Lower leg skin (tissue), 4 donors: ENCODE measurements at regions not wholly inside any gene's neighbourhood (a gene's known extent, or its start where the extent isn't known, plus 50 kb on each side); places are given as distances from the start of the nearest gene placed in this dataset.

ENCODE experiments used
- DNase-seq, 2 donors: peaks; one replicate each; pipeline ENCODE4 v3.0.0-alpha.2; 2019; ENCODE audit warnings: low spot score in 2 of 2
- H3K4me3 ChIP-seq: fragments of 200-600 bp; sonication (generic); 2 replicates; pipeline ENCODE4 v1.5.1; 2017; ENCODE audit warnings: mild to moderate bottlenecking, low read depth; ENCODE audit not compliant: poor library complexity, severe bottlenecking
- POLR2A ChIP-seq, 2 donors: fragments of 450-650 bp; IDR thresholded peaks; one replicate each; pipeline ENCODE4 v1.6.1; 2016 to 2017; ENCODE audit warnings: antibody characterized with exemption in 2 of 2, mild to moderate bottlenecking in 1 of 2, moderate library complexity in 1 of 2
- WGBS, 2 donors: methylation state at CpG; one replicate each; pipeline ENCODE4 v1.1.5; 2018; 5-methylcytosine and 5-hydroxymethylcytosine counted together
- intact Hi-C: fragments of 100-400 bp; cut with DNase I; formaldehyde crosslinking; loops from one replicate; pipeline ENCODE4 v1.15.0; 2023; ENCODE audit warnings: low total_unique reads
- TF ChIP-seq, protein P1 (sequence below), 3 donors: fragments of 450-650 bp; IDR thresholded peaks; one replicate each; pipeline ENCODE4 v1.5.1; 2016; ENCODE audit warnings: antibody characterized with exemption in 3 of 3, mild to moderate bottlenecking in 3 of 3, moderate library complexity in 2 of 3

DNA sequence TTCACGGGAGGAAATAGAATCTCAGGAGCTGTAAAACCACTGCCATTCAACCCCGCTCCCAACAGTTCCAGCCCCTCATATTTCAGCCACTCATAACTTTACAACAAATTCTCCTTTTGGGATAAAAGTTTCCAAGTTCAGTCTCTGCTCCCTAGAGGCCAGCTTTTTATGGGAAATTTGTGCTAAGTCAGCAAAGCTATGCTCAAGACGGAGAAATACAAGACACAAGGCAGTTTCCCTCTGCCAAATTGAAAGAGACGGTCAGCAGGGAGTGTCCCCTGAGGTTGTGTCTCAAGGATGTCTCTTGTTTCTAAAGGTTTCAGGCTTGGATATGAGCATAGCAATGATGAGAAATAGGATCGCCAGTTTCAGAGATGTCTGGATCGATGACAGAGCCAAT lies 608.6 kb downstream of the CCDC171 start:
- no peak overlapping the region for H3K4me3 ChIP-seq
- TF ChIP-seq, protein P1, sequence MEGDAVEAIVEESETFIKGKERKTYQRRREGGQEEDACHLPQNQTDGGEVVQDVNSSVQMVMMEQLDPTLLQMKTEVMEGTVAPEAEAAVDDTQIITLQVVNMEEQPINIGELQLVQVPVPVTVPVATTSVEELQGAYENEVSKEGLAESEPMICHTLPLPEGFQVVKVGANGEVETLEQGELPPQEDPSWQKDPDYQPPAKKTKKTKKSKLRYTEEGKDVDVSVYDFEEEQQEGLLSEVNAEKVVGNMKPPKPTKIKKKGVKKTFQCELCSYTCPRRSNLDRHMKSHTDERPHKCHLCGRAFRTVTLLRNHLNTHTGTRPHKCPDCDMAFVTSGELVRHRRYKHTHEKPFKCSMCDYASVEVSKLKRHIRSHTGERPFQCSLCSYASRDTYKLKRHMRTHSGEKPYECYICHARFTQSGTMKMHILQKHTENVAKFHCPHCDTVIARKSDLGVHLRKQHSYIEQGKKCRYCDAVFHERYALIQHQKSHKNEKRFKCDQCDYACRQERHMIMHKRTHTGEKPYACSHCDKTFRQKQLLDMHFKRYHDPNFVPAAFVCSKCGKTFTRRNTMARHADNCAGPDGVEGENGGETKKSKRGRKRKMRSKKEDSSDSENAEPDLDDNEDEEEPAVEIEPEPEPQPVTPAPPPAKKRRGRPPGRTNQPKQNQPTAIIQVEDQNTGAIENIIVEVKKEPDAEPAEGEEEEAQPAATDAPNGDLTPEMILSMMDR (IDR thresholded peaks at IDR 0.05), result no peak
- TF ChIP-seq POLR2A (IDR thresholded peaks at IDR 0.05), result no peak
- DNase-seq, result no peak
- 85 to 88% methylated on average over 6 of the region's 6 CpGs for WGBS, 2 donors
- intact Hi-C loops, result no loop called here

DNA sequence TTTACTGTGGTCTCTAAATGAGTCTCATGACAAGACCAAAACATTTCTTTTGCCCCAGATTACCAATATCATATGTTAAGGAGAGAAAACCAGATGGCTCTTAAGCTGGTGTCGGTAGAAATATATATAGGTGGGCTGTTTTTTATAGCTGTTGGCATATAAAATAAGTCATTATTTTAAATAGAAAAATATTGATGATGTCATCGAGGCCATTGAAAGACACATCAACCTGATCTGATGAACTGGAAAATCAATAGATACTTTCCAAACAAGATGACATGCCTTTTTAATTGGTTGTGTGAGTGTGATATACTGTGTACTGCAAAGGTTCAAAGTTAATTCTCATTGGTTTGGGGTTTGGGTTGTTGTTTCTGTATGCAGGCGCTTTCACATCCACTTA lies 617.3 kb downstream of the CCDC171 start:
- WGBS, 2 donors, result 87 to 91% methylated on average over 3 of the region's 3 CpGs
- intact Hi-C loops, result no loop called here
- no peak for DNase-seq
- TF ChIP-seq, protein P1 (IDR thresholded peaks at IDR 0.05), result no peak
- TF ChIP-seq POLR2A (IDR thresholded peaks at IDR 0.05), result no peak
- no peak overlapping the region for H3K4me3 ChIP-seq

DNA sequence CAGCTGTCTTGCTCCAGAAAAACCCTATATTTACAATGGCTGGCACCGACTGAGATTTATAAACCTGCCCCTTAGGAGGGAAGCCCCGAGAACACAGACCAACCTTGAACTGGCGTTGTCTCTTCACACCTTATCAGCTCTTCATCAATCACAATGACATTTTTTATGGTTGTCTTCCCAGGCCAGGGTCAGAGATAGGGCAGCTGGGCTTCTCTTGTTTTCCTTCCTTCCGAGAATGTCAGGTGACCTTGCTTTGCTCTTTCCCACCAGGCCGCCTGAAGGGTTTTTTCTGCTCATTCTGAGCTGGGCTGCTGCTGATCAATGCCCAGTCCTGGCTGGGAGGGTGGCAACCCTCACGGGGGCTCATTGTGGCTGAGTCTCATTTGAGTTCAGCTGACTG lies 619.1 kb downstream of the CCDC171 start:
- no peak overlapping the region for H3K4me3 ChIP-seq
- intact Hi-C loops, result no loop called here
- TF ChIP-seq, protein P1 (IDR thresholded peaks at IDR 0.05), result no peak
- TF ChIP-seq POLR2A (IDR thresholded peaks at IDR 0.05), result no peak
- DNase-seq, result no peak
- WGBS, 2 donors, result 69 to 76% methylated on average over 6 of the region's 6 CpGs

DNA sequence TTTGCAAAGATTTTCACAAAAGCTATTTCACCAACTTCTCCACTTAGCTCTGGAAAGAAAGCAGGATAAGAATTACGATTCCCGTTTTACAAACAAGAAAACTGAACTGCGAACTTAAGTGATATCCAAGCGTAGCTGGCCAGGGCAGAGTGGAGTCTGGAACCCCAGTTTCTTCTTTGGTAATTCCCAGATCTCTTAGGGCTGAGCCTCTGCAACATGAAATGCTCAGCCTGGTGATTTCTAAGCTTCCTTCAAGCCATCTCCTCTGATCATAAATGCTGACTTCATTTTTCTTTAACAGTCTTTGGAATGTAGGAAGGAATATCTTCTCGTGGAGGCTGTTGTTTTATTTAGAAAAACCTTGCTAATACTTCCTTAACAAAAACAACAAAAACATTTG lies 620.0 kb downstream of the CCDC171 start:
- H3K4me3 ChIP-seq, result no peak overlapping the region
- 62 to 73% methylated on average over 5 of the region's 5 CpGs for WGBS, 2 donors
- no peak for DNase-seq
- TF ChIP-seq POLR2A (IDR thresholded peaks at IDR 0.05), result no peak
- TF ChIP-seq, protein P1 (IDR thresholded peaks at IDR 0.05), result no peak
- intact Hi-C loops, result no loop called here

DNA sequence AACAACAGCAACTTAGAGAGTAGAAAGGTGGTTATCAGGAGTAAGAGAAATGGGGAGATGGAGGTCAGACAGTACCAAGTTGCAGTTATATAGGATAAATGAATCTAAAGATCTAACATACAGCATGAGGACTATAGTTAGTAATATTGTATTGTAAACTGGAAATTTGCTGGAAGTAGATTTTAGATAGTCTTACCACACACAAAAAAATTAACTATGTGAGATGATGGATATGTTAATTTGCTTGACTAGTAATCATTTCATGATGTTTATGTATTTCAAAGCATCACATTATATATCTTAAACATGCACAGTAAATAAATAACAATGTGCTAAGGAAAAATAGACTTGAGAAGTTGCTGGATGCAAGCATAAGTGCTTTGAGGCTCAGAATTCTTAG lies 622.1 kb downstream of the CCDC171 start:
- DNase-seq, result no peak
- no peak overlapping the region for H3K4me3 ChIP-seq
- no peak for TF ChIP-seq POLR2A (IDR thresholded peaks at IDR 0.05)
- TF ChIP-seq, protein P1 (IDR thresholded peaks at IDR 0.05), result no peak
- intact Hi-C loops, result no loop called here

DNA sequence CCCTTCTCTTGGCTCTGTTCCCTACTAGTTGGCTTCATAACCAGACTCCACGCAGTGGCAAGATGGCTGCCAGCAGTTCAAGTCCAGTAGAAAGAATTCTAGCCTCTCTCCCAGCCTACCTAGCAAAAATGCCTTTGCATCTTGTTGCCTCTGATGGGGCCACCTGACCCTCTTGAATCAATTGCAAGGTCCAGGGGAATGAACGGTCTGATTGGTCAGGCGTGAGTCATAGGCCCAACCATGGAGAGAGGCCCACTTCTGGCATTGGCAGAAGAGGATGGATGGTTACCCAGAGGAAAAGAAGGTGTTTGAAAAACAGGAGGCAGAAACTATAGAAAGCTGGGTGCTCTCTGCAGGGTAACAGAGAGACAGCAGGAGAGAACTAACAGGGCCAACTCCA lies 622.6 kb downstream of the CCDC171 start:
- 62 to 80% methylated on average over 3 of the region's 3 CpGs for WGBS, 2 donors
- TF ChIP-seq, protein P1 (IDR thresholded peaks at IDR 0.05), result no peak
- no peak for TF ChIP-seq POLR2A (IDR thresholded peaks at IDR 0.05)
- intact Hi-C loops, result no loop called here
- no peak overlapping the region for H3K4me3 ChIP-seq
- DNase-seq, result peak in 1 of 2 donors; percentile 20
